ENCODE measurements at regions not wholly inside any gene's neighbourhood (a gene's known extent, or its start where the extent isn't known, plus 50 kb on each side); places are given as distances from the start of the nearest gene placed in this dataset.

DNA sequence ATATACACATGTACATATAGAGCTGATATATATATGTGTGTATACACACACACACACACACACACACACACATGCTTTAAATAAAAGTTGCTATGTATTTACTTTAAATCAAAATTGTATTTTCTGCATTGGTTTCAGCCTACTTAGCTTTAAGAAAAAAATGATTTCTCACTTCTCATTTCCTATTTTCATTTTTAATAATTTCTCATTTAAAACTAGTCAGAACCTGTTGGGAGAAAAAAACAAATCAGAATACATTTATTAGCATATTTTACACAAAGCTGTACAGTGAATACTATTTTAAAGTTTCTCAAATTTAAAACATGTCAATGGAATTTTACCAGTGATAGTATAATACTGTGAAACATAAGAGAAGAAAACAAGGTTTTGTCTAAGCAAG is 681.8 kb downstream of the CENPC start:
- Histone ChIP-seq H3K9me3 (replicated peaks; ENCODE audit: insufficient read depth, low read length) (no peaks in the 10 kb centered on the region), H3K9ac (ENCODE audit: low read length) (no peak overlapping the region), H4K20me1 (ENCODE audit: insufficient read depth, low read length) (no peaks in the 10 kb centered on the region), H3K9me2 (replicated peaks; ENCODE audit: insufficient read depth, low read length) (no peaks in the 10 kb centered on the region), H3K79me2 (ENCODE audit: low read length) (no peaks in the 10 kb centered on the region), H2AFZ (ENCODE audit: low read length) (no peak overlapping the region), H3F3A (ENCODE audit: insufficient read depth, low read length) (no peaks in the 10 kb centered on the region), H3K4me2 (ENCODE audit: low read depth, low read length) (no peak overlapping the region), H3K4me1 (ENCODE audit: low read length) (no peaks in the 10 kb centered on the region), H3K27ac (ENCODE audit: low read length) (no peak overlapping the region), H3K4me3 (ENCODE audit: low read length) (no peak overlapping the region), H3K36me3 (replicated peaks; ENCODE audit: insufficient read depth, low read length) (no peaks in the 10 kb centered on the region), H3K27me3 (replicated peaks; ENCODE audit: insufficient read depth, low read length) (no peaks in the 10 kb centered on the region)
- no peak for DNase-seq
- TF ChIP-seq CTCF (IDR thresholded peaks at IDR 0.05; ENCODE audit: low read length) (no peak), EZH2phosphoT487 (IDR thresholded peaks at IDR 0.05; ENCODE audit: low read length) (no peak), EZH2 (optimal IDR thresholded peaks at IDR 0.05; ENCODE audit: low read depth, low read length) (no peak)

DNA sequence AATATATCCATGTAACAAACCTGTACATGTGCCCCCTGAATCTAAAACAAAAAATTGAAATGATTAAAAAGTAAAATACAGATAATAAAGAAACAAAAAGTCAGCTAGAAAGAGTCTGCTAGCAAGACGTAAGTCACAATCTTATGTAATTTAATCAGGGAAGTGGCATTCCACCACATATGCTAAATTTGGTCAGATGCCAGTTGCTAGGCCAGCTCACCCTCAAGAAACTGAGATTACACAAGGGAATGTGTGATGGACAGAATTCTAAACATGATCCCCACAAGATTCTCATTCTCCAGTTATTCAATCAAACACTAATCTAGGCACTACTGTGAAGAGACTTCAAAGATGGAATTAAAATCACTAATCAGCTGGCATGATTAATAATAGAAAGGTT is 689.3 kb downstream of the CENPC start:
- Histone ChIP-seq H3K9me2 (replicated peaks; ENCODE audit: insufficient read depth, low read length) (no peaks in the 10 kb centered on the region), H3F3A (ENCODE audit: insufficient read depth, low read length) (no peaks in the 10 kb centered on the region), H3K79me2 (ENCODE audit: low read length) (no peaks in the 10 kb centered on the region), H3K9ac (ENCODE audit: low read length) (no peak overlapping the region), H2AFZ (ENCODE audit: low read length) (no peak overlapping the region), H3K4me1 (ENCODE audit: low read length) (no peaks in the 10 kb centered on the region), H3K27ac (ENCODE audit: low read length) (no peak overlapping the region), H3K4me3 (ENCODE audit: low read length) (no peak overlapping the region), H3K9me3 (replicated peaks; ENCODE audit: insufficient read depth, low read length) (no peaks in the 10 kb centered on the region), H3K27me3 (replicated peaks; ENCODE audit: insufficient read depth, low read length) (no peaks in the 10 kb centered on the region), H4K20me1 (ENCODE audit: insufficient read depth, low read length) (no peaks in the 10 kb centered on the region), H3K4me2 (ENCODE audit: low read depth, low read length) (no peak overlapping the region), H3K36me3 (replicated peaks; ENCODE audit: insufficient read depth, low read length) (no peaks in the 10 kb centered on the region)
- no peak for TF ChIP-seq EZH2 (optimal IDR thresholded peaks at IDR 0.05; ENCODE audit: low read depth, low read length)
- DNase-seq = no peak

GRCh38 chr4:66853845-66854244 is 691.5 kb downstream of the CENPC start:
- Histone ChIP-seq H3K4me3 (ENCODE audit: low read length) (no peak overlapping the region), H3K4me1 (ENCODE audit: low read length) (no peaks in the 10 kb centered on the region)
- no peak for TF ChIP-seq EZH2phosphoT487 (IDR thresholded peaks at IDR 0.05; ENCODE audit: low read length)
- no peak for TF ChIP-seq CTCF (IDR thresholded peaks at IDR 0.05; ENCODE audit: low read length)
- no peak for TF ChIP-seq EZH2 (optimal IDR thresholded peaks at IDR 0.05; ENCODE audit: low read depth, low read length)

DNA sequence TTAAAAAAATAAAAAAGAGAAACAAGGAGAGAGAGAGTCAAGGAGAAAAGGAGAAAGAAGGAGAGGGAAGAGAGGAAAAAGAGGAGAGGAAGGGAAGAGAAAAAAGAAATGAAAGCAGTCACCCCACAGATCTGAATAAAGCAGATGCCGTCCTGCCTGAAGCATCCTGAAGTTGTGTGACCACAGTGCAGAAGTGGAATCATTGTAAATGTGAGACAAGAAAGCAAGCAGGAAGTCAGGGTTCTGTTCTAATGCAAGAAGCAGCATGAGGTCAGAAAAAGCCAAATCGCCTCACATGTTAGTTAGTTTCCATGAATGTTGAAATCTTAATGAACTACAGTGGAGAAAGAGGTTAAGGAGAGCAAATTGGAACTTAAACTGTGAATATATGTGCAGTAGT is 692.5 kb downstream of the CENPC start:
- Histone ChIP-seq H3K9ac (ENCODE audit: low read length) (no peak overlapping the region), H3K4me1 (ENCODE audit: low read length) (no peaks in the 10 kb centered on the region), H3F3A (ENCODE audit: insufficient read depth, low read length) (no peaks in the 10 kb centered on the region), H3K4me3 (ENCODE audit: low read length) (no peak overlapping the region), H3K27me3 (replicated peaks; ENCODE audit: insufficient read depth, low read length) (no peaks in the 10 kb centered on the region), H4K20me1 (ENCODE audit: insufficient read depth, low read length) (no peaks in the 10 kb centered on the region), H2AFZ (ENCODE audit: low read length) (no peak overlapping the region), H3K4me2 (ENCODE audit: low read depth, low read length) (no peak overlapping the region), H3K9me2 (replicated peaks; ENCODE audit: insufficient read depth, low read length) (no peaks in the 10 kb centered on the region), H3K36me3 (replicated peaks; ENCODE audit: insufficient read depth, low read length) (no peaks in the 10 kb centered on the region), H3K9me3 (replicated peaks; ENCODE audit: insufficient read depth, low read length) (no peaks in the 10 kb centered on the region), H3K79me2 (ENCODE audit: low read length) (no peaks in the 10 kb centered on the region), H3K27ac (ENCODE audit: low read length) (no peak overlapping the region)
- DNase-seq = no peak
- TF ChIP-seq EZH2 (optimal IDR thresholded peaks at IDR 0.05; ENCODE audit: low read depth, low read length) = no peak
- TF ChIP-seq EZH2phosphoT487 (IDR thresholded peaks at IDR 0.05; ENCODE audit: low read length) = no peak
- TF ChIP-seq CTCF (IDR thresholded peaks at IDR 0.05; ENCODE audit: low read length) = no peak

More at GRCh38 chr4:66853845-66854244, 691.5 kb downstream of the CENPC start:
- Histone ChIP-seq H4K20me1 (ENCODE audit: insufficient read depth, low read length) (no peaks in the 10 kb centered on the region), H3K36me3 (replicated peaks; ENCODE audit: insufficient read depth, low read length) (no peaks in the 10 kb centered on the region), H3K79me2 (ENCODE audit: low read length) (no peaks in the 10 kb centered on the region), H2AFZ (ENCODE audit: low read length) (no peak overlapping the region), H3K4me2 (ENCODE audit: low read depth, low read length) (no peak overlapping the region), H3F3A (ENCODE audit: insufficient read depth, low read length) (no peaks in the 10 kb centered on the region), H3K9me3 (replicated peaks; ENCODE audit: insufficient read depth, low read length) (no peaks in the 10 kb centered on the region), H3K9ac (ENCODE audit: low read length) (no peak overlapping the region), H3K27ac (ENCODE audit: low read length) (no peak overlapping the region), H3K9me2 (replicated peaks; ENCODE audit: insufficient read depth, low read length) (no peaks in the 10 kb centered on the region), H3K27me3 (replicated peaks; ENCODE audit: insufficient read depth, low read length) (no peaks in the 10 kb centered on the region)
- DNase-seq = no peak

Measured in MM.1S (cell line).